CD4-positive, alpha-beta T cell treated with Interleukin-17A for 1 hour (primary cell): ENCODE measurements at regions not wholly inside any gene's neighbourhood (a gene's known extent, or its start where the extent isn't known, plus 50 kb on each side); places are given as distances from the start of the nearest gene placed in this dataset.
"Not testable (repeated sequence)": the region's sequence is repeated elsewhere in the genome, so short reads cannot be mapped to it uniquely, and the experiment has no call there.

Experiments used
- DNase-seq: peaks from one replicate; pipeline ENCODE4 v3.0.0-alpha.2; 2020

DNA sequence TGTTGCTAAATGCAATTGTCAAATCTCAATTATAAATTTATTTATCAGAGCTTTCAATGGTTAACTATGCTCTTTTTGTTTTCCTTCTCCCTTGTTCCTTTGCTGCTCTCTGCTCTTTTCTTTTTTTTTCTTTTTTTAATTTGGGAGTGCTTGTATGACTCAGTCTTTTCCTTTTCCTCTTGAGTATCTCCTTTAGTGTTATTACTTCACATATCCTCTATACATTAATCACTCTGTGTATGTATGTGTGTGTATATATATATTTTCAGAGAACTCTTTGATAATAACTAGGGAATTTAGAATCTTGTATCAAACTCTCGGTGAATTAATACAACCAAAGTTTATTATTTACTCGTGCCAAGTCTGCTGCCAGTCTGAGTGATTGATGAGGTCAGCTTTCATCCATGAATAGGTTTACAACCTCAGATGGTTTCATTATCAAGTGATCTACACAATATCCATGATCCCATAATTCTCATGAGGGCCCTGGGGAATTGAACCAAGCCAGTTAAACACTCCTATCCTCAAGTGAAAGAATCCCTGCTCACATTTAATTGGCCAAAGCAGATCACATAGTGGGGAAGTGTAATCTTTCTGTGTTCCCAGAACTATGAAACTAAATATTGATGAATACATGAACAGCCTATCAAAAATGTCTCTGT is 743.4 kb upstream of the CNTN5 start:
- DNase-seq: no peak

DNA sequence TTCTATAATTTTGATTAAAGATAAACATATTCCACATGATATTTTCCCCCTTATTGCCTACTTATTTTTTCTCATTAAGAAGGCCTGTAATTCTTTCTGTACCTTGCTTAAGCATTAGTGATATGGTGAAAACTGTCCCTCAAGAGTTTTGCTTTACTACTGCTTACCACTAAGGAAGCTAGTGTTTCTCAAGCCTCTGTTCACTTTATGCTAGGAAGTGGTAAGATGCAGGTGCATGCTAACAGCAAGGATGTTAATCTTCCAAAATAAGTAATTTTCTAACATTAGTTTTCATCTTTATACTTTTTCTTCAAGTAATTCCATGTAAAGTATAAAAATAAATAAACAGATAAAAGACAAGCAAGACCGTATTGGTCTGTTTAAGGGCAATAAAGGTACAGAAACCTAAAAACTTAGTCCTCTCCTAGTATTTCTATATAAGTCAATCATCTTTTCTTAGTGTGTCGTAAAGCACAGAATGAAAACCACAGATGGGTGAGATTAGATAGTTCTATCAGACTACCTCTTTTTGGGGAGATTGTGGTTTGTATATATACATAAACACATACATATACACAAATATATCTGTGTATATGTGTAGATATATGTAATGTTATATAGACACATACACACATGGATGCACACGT is 731.0 kb upstream of the CNTN5 start:
- DNase-seq: no peak

DNA sequence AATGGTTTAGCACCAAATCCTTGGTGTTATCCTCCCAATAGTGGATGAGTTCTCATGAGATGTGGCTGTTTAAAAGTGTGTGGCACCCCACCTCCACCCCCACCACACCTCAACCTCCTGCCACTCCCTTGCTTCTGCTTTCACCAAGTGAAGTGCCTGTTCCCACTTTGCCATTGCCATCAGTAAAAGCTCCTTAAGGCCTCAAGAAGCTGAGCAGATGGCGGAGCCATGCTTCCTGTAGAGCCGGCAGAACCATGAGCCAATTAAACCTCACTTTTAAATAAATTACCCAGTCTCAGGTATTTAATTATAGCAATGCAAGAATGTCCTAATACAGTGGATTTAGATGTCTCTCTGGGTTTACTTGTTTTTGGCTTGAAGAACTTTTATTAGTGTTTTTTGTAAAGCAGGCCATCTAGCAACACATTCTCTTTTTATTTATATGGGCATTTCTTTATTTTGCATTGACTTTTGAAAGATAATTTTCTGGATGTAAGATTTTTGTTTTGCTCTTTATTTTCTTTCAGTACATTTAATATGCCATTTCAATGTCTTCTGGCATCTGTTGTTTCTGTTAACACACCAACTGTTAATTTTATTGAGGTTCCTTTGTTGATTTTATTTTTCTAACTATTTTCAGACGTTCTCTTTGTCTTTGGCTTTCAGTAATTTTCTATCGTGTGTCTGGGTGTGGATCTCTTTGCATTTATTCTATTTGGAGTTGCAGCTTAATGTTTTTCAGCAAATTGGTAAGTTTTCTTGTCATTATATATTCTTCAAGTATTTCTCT is 724.5 kb upstream of the CNTN5 start:
- no peak for DNase-seq

DNA sequence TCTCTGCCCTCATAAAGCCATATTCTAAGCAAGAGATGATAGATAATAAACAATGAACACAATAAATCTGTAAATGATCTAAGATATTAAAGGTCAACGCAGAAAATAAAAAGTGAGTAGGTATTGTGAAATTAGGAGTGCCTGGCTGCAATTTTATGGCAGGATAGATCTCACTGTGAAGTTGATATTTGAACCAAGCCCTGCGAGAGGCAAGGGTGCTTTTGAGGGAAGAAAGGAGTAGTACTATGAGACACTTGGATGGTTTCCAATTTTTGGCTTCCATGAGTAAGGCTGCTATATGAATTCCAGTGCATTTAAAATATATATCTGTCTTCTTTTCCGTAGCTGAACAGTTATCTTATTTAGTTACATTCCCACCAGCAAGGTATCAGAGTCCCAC is 720.0 kb upstream of the CNTN5 start:
- DNase-seq: no peak

DNA sequence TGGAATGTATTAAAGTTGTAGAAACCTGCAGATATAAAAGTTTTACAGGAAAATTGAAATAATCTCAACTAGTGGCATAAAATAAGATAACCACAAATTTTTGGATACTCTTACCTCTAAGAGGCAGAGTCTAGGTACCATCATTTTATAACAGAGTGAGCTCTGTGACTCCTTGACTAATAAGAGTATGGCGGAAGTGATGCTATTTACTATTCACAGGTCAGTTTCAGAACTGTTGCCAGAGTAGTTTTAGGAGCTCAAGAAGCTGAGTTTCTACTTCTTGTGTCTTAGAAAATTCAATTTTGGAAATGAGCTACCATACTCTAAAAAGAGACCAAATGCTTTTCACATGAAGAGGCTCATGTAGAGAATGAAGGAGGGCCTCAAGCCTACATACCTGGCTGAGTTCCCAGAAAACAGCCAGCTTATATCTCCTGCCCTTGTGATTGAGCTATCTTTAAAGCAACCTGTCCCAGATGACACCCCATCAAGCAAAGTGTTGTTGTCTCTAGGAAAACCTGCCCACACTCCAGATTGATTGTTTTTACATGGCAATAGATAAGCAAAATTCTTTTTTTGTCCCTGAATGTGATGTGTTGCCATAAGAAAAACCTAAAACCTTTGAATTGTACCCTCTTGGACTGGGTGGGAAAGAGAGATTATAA is 712.8 kb upstream of the CNTN5 start:
- DNase-seq: no peak

DNA sequence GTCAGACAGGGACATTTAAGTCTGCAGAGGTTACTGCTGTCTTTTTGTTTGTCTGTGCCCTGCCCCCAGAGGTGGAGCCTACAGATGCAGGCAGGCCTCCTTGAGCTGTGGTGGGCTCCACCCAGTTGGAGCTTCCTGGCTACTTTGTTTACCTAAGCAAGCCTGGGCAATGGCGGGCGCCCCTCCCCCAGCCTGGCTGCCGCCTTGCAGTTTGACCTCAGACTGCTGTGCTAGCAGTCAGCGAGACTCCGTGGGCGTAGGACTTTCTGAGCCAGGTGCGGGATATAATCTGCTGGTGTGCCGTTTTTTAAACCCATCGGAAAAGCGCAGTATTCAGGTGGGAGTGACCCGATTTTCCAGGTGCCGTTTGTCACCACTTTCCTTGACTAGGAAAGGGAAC is 690.4 kb upstream of the CNTN5 start:
- not testable (repeated sequence) for DNase-seq

DNA sequence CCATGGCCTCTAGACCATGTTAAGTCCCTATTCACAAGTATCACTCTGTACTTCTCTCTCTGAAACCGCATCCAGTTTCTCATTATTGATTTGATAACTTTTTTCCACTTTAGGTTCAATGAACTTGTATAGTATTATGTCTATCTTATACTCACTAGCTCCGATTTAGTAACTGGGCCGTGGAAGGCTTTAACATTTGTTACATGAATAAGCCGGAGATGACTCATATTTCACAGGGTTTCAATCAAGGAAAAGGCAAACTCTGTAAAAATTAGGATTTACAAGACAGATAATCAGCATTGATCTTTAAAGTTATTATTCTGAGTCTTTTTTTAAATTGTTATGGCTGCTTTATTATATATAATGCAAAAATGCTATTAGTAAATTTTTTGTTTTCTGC is 662.2 kb upstream of the CNTN5 start:
- DNase-seq: no peak

DNA sequence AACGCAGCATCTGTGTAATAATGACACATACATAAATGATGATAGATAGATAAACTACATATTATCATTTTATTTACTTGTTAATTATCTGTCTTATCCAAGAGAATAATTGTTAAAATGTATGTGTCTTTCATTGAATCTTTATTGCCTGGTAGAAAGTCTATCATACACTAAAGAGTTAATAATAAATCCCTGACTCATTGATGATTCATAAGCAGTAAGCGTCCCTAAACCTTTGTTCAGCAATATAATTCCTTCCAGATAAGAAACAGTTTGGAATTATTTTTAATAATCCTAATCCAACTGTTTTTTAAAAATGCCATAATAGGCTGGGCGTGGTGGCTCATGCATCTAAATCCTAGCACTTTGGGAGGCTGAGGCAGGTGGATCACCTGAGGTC is 655.6 kb upstream of the CNTN5 start:
- no peak for DNase-seq

DNA sequence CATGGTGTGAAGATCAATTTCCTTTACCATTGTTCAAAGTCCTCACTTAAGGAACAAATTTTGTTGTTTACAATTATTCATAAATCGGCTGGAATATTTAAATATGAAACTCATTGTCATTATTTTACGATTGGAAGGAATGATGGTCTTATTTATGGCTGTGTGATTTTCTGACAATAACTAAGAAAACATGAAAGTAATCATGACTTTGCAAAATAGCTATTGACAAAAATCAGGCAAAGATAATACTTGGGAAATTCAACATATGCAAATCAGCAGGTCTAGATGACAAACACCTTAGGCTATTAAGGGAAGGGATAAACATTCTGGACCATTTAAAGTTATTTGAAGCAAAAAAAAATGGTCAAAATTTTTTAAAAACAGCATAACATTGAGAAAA is 654.8 kb upstream of the CNTN5 start:
- no peak for DNase-seq

DNA sequence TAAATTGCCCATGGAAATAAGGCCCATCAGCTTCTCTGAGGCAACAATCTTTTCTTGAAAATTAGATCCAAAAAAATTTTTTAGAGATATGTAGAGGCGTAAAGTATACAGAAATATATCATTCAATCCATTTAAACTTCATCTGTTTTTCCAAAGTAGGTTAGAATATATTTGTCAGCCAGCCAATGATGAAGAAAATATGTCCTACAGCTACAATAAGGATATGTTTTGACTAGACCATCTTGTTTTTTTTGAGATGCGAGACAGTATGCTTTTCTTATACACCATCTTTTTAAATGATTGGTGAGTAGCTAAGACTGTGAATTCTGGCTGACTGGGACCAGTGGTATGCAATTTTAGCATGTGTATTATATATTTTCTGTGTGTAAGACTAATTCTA is 630.4 kb upstream of the CNTN5 start:
- DNase-seq: no peak

DNA sequence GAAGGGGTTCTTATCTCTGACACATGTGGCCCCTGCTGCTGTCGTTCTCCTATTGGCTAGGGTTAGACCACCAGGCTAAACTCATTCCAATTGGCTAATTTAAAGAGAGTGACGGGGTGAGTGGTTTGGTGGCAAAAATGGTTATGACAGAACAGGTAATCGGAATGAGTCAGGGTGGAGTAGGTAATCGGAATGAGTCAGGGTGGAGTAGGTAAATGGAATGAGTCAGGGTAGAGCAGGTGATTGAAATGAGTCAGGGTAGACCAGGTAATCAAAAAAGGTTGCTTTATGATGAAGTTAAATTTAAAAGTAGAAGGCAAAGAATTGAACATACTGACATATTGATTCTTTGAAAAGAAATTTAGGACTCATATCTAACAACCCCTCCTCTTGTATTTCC is 626.2 kb upstream of the CNTN5 start:
- DNase-seq: not testable (repeated sequence)

DNA sequence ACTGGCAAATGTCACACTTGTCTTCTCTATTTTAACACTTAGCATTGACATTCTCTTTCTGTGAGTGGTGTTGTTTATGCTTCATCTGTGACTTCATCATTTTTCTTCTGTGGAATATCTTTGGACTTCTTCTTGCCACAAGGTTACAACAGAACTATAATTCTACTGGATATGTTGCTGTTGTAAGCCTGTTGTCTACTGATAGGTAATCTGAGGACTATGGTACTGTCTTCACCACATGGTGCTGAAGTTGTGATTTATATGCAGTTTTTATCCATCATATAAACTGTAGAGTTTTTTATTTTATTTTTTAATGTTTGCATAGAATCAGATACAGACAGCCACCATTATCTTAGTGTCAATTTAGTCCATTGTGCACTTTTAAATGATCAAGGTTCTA is 622.2 kb upstream of the CNTN5 start:
- no peak for DNase-seq

DNA sequence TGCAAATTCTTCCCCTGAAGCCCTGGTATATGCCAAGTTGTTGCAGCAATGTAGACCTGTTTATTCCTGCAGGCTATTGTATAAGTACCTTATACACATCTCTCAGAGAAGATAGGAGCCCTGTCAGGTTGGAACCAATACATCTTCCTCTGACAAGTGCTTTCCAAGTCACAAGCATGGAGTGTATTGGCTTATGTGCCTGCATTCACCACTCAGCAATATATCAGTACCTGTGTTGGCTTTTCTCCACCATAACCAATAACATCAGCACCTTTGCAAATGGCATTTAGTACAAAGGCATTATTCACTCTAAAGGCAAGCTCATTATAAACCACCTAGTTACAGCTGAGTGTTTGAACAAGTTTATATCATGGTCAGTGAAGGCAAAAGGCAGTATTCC is 611.7 kb upstream of the CNTN5 start:
- no peak for DNase-seq

DNA sequence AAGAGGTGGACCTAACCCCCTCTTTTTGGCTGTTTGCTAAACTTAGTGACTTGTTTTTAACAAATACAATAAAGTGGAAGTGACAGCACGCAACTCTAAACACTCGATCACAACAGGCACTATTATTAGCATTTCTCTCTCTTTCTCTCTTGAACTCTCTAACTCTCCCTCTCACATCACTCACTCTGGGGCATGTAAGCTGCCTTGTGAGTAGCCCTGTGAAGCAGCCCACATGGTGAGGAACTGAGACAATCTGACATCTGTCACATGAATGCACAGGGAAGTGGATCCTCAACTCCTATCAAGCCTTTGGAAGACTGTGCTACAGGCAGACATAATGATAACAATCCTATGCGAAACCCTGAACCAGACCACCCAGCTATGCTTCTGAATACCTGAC is 609.0 kb upstream of the CNTN5 start:
- DNase-seq: no peak

DNA sequence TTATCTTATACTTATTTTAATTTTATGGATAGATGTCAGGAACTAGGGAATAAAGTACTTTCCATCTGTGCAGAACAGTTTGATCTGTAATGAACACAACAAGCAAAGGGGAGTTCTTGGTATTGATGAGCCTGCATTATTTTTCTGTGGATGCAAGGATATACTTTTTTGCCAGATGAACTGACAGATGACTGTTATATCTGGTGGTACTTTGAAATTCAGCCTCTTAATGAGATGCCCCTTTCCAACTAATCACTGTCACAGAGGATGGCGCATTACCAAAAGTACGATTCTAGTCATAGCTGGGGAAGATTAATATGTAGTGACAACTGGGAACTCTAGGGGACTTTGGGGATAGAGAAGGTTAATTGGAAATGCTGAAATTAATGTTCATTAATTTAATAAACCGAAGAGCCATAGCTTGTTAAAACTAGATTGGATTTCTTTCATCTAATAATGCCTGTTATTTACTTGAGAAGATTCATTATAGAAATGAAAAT is 603.4 kb upstream of the CNTN5 start:
- DNase-seq: no peak

DNA sequence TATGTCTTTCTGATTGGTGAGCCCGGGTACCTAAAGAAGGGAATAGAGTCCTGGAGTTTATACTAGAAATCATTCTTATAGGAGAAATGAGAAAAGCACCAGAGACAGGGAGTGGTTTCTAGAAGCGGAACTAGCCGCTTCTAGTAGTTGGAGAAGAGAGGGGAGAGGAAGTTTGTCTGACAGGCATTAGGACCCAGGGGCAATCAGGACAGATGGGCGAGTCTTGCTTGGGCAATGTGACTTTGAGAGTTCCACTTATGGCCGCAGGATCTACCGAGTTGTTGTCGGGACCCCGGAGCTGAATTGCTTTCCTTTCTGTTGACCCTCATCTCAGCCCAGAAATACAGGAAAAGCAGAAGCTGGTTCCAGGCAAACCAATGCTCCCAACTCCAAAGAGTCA is 596.8 kb upstream of the CNTN5 start:
- DNase-seq: no peak

DNA sequence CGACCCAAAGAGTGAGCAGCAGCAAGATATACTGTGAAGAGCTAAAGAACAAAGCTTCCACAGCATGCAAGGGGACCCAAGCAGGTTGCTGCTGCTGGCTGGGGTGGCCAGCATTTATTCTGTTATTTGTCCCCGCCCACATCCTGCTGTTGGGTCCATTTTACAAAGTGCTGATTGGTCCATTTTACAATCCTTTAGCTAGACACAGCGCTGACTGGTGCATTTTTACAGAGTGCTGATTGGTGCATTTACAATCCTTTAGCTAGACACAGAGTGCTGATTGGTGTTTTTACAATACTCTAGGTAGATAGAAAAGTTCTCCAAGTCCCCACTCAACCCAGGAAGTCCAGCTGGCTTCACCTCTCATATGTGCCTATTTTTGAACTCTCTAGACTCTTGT is 596.0 kb upstream of the CNTN5 start:
- DNase-seq: not testable (repeated sequence)

DNA sequence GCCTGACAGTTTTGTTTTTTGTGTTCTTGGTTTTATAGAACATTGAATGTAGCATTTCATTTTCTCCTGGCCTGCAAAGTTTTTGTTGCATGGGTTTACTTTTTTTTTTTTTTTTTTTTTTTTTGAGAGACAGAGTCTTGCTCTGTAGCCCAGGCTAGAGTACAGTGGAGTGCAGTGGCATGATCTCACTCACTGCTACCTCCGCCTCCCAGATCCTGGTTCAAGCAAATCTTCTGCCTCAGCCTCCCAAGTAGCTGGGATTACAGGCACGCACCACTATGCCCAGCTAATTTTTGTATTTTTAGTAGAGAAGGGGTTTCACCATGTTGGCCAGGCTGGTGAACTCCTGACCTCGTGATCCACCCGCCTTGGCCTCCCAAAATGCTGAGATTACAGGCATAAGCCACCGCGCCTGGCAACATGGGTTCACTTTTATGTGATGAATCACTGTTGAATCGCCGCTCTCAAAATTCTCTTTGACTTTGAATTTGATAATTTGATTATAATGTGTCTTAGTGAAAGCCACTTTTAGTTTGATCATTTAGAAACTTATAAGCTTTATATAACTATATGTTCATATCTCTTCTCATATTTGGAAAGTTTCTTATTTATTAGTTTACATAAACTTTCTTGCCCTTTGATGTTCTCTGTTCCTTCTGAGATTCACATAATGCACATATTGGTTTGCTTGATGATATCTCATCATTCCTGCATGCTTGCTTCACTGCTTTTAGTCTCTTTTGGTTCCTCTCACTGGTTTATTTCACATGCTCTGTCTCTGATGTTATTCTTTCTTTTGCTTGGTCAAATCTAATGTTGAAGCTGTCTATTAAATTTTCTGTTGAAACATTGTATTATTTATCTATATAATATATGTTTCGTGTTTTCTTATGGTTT is 589.0 kb upstream of the CNTN5 start:
- no peak for DNase-seq

DNA sequence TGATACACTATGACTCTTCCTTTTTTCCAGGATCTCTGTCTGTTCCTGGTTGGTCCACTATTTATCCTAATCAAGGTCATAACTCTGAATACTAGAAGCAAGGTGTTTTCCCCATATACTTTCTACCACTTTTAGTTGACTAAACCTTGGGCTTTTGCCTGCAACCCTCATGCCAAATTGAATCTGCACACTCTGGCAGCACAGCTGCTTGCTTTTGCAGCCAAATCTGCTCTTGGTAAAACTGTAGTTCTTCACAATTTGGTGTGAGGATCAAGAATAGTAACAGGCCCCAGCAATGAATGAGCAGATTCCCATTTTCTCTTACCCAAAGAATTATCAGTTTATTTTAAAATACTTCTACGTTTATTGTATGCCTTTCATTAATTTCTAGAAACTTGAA is 586.5 kb upstream of the CNTN5 start:
- no peak for DNase-seq

DNA sequence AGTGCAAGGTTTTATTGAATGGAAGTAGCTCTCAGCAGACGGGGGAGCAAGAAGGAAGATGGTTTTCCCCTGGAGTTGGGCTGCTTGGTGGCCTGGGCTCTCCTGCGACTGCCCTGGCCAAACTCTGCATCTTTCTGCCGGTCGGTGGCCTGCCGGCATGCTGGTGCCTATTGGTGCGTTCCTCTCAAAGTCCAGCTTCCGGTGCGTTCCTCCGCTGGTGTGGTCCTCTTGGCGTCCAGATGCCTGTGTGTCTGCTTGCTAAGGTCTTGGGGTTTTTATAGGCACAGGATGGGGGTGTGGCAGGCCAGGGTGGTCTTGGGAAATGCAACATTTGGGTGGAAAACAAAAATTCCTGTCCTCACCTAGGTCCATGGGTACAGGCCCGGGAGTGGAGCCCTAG is 567.4 kb upstream of the CNTN5 start:
- no peak for DNase-seq

DNA sequence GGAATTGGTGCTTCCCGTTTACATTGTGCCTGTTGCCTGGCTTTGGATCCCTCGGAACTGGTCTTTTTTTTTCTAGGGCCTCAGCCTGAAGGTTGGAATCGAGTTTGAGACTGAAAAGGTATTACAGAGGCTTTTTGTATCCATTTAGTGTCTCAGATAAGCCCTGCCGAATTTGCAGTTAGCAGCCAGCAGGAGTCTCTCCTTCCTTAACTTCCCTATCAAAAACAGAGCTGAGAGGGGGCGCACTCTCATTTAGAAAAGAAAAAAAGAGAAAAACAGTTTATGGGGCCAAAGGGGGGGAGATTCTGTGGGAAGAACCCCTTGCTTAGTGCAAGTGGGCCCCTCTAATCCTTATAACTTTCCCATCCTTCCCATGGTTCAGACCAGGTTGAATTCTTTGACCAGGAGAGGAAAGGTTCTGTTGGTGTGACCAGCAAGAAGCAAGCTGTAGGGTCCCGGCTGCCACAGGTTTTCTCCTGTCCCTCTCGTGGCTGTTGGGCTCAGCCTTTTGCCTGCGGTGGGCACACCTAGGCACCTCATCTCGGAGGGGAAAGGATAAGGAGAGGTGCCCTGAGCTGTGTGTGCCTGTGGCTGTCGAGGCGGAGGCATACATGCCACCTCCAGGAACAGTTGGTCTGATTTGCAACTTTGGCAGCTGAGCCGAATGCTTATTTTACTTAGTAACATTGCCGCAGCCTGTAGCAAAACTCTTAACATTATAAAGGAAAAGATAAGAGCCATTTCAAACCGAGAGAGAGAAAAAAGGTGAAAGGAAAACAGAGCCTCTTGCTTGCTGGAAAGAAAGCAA is 565.0 kb upstream of the CNTN5 start:
- DNase-seq: no peak

DNA sequence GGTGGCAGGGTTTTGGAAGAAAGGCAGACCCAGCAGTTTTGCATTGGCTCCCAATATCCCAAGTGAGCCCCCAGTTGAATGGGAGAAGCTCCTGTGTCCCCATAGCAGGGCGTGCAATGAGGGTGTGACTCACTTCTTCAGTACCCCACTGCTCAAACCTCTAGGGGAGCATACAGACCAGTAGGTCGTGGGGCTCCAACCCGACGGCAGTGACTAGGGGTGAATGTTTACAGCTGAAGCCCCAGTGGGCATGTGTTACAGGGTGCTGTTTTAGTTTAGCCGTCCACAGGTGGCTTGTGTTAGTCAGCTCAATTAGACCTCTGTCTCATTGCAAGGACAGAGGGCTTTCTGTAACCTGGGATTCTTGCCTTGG is 564.5 kb upstream of the CNTN5 start:
- no peak for DNase-seq
